ENCODE measurements at regions not wholly inside any gene's neighbourhood (a gene's known extent, or its start where the extent isn't known, plus 50 kb on each side); places are given as distances from the start of the nearest gene placed in this dataset.
"Not testable (repeated sequence)": the region's sequence is repeated elsewhere in the genome, so short reads cannot be mapped to it uniquely, and the experiment has no call there.

GRCh38 chr7:86201767-86202166, 441.9 kb upstream of the GRM3 start:
- DNase-seq, result no peak

- DNase-seq, result no peak
These were observed 443.7 kb upstream of the GRM3 start for GRCh38 chr7:86199881-86200614.

- DNase-seq, result no peak
These were observed 453.4 kb upstream of the GRM3 start for GRCh38 chr7:86190351-86190750.

GRCh38 chr7:86181474-86181873, 462.2 kb upstream of the GRM3 start:
- peak; percentile 4 for DNase-seq

GRCh38 chr7:86164827-86165226, 478.9 kb upstream of the GRM3 start:
- DNase-seq, result no peak

- DNase-seq, result no peak
These were observed 485.6 kb upstream of the GRM3 start for GRCh38 chr7:86158111-86158510.

- DNase-seq, result no peak
These were observed 488.1 kb upstream of the GRM3 start for GRCh38 chr7:86155623-86156022.

- no peak for DNase-seq
These were observed 490.8 kb upstream of the GRM3 start for GRCh38 chr7:86152926-86153325.

- DNase-seq, result no peak
These were observed 494.6 kb upstream of the GRM3 start for GRCh38 chr7:86149024-86149665.

GRCh38 chr7:86148501-86148900, 495.2 kb upstream of the GRM3 start:
- no peak for DNase-seq

GRCh38 chr7:86137343-86137742, 506.4 kb upstream of the GRM3 start:
- DNase-seq, result no peak

GRCh38 chr7:86130268-86130667, 513.4 kb upstream of the GRM3 start:
- no peak for DNase-seq

GRCh38 chr7:86123476-86123875, 520.2 kb upstream of the GRM3 start:
- DNase-seq, result no peak

GRCh38 chr7:86094166-86094669, 549.5 kb upstream of the GRM3 start:
- DNase-seq, result no peak

GRCh38 chr7:86091369-86091768, 552.3 kb upstream of the GRM3 start:
- no peak for DNase-seq

GRCh38 chr7:86089455-86089854, 554.3 kb upstream of the GRM3 start:
- no peak for DNase-seq

- not testable (repeated sequence) for DNase-seq
These were observed 579.1 kb upstream of the GRM3 start for GRCh38 chr7:86064572-86064971.

GRCh38 chr7:86058649-86059048, 585.1 kb upstream of the GRM3 start:
- DNase-seq, result no peak

GRCh38 chr7:86050918-86051317, 592.8 kb upstream of the GRM3 start:
- DNase-seq, result no peak

GRCh38 chr7:86049910-86050309, 593.8 kb upstream of the GRM3 start:
- DNase-seq, result no peak

- DNase-seq, result not testable (repeated sequence)
These were observed 598.5 kb upstream of the GRM3 start for GRCh38 chr7:86045197-86045596.

GRCh38 chr7:86025807-86026206, 617.9 kb upstream of the GRM3 start:
- DNase-seq, result no peak

- DNase-seq, result no peak
These were observed 630.0 kb upstream of the GRM3 start for GRCh38 chr7:86013662-86014061.

- DNase-seq, result peak; percentile 42
These were observed 630.7 kb upstream of the GRM3 start for GRCh38 chr7:86012971-86013370.
